H1 (cell line): ENCODE measurements at regions not wholly inside any gene's neighbourhood (a gene's known extent, or its start where the extent isn't known, plus 50 kb on each side); places are given as distances from the start of the nearest gene placed in this dataset.

Source experiments
- BACH1 ChIP-seq: IDR thresholded peaks from 2 replicates; pipeline ENCODE4 v1.6.1; 2012; ENCODE audit warnings: low read length, improper control_type of control experiment
- CTBP2 ChIP-seq: IDR thresholded peaks from 2 replicates; pipeline ENCODE4 v1.7.0; 2011; ENCODE audit warnings: borderline replicate concordance, mild to moderate bottlenecking, moderate library complexity, mixed read lengths, low read length; ENCODE audit not compliant: insufficient read depth, insufficient read length
- NRF1 ChIP-seq: IDR thresholded peaks from 2 replicates; pipeline ENCODE4 v1.6.1; 2011; ENCODE audit warnings: mild to moderate bottlenecking, low read depth, low read length, improper control_type of control experiment
- TCF12 ChIP-seq: IDR thresholded peaks from 2 replicates; pipeline ENCODE4 v1.6.1; 2011; ENCODE audit warnings: low read depth, mild to moderate bottlenecking, low read length
- TF ChIP-seq, protein P1 (sequence below): fragments of 300-600 bp; sonication (generic); IDR thresholded peaks from 2 replicates; pipeline ENCODE4 v1.7.1; 2012; ENCODE audit warnings: low read length, moderate library complexity, mild to moderate bottlenecking, inconsistent platforms; ENCODE audit not compliant: insufficient replicate concordance
- TF ChIP-seq, protein P2 (sequence below): IDR thresholded peaks from 2 replicates; pipeline ENCODE4 v1.6.1; 2012; ENCODE audit warnings: inconsistent platforms
- TF ChIP-seq, protein P3 (sequence below): IDR thresholded peaks from 2 replicates; pipeline ENCODE4 v1.6.1; 2012; ENCODE audit warnings: inconsistent platforms

DNA sequence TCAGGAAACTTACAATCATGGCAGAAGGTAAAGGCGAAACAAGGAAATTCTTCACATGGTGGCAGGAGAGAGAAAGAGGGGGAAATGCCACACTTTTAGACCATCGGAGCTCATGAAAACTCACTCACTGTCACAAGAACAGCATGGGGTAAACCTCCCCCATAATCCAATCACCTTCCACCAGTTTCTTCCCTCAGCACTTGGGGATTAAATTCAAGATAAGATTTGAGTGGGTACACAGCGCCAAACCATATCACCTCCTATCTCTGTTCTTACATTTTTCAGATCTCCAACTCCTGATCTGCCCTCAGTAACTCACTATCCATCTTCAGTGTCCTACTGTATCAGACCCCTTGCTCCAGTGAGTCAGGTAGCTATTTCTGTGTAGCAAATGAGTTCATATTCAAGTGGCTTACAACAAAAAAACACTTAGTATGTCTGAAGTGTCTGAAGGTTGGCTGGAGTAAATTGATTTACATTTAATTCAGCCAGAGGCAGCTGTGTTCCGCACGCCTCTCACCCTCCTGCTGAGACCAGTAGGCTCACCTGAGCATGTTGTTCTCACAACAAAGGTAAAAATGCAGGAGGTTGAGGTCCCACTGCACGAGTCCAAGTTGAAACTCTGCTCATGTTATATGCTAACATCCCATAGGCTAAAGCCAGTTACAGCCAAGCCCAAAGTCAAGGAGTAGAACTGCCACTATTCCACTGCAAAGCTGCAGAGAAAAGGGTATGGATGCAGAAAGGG, 180.7 kb upstream of the LMCD1 start (continued):
- TF ChIP-seq, protein P1, sequence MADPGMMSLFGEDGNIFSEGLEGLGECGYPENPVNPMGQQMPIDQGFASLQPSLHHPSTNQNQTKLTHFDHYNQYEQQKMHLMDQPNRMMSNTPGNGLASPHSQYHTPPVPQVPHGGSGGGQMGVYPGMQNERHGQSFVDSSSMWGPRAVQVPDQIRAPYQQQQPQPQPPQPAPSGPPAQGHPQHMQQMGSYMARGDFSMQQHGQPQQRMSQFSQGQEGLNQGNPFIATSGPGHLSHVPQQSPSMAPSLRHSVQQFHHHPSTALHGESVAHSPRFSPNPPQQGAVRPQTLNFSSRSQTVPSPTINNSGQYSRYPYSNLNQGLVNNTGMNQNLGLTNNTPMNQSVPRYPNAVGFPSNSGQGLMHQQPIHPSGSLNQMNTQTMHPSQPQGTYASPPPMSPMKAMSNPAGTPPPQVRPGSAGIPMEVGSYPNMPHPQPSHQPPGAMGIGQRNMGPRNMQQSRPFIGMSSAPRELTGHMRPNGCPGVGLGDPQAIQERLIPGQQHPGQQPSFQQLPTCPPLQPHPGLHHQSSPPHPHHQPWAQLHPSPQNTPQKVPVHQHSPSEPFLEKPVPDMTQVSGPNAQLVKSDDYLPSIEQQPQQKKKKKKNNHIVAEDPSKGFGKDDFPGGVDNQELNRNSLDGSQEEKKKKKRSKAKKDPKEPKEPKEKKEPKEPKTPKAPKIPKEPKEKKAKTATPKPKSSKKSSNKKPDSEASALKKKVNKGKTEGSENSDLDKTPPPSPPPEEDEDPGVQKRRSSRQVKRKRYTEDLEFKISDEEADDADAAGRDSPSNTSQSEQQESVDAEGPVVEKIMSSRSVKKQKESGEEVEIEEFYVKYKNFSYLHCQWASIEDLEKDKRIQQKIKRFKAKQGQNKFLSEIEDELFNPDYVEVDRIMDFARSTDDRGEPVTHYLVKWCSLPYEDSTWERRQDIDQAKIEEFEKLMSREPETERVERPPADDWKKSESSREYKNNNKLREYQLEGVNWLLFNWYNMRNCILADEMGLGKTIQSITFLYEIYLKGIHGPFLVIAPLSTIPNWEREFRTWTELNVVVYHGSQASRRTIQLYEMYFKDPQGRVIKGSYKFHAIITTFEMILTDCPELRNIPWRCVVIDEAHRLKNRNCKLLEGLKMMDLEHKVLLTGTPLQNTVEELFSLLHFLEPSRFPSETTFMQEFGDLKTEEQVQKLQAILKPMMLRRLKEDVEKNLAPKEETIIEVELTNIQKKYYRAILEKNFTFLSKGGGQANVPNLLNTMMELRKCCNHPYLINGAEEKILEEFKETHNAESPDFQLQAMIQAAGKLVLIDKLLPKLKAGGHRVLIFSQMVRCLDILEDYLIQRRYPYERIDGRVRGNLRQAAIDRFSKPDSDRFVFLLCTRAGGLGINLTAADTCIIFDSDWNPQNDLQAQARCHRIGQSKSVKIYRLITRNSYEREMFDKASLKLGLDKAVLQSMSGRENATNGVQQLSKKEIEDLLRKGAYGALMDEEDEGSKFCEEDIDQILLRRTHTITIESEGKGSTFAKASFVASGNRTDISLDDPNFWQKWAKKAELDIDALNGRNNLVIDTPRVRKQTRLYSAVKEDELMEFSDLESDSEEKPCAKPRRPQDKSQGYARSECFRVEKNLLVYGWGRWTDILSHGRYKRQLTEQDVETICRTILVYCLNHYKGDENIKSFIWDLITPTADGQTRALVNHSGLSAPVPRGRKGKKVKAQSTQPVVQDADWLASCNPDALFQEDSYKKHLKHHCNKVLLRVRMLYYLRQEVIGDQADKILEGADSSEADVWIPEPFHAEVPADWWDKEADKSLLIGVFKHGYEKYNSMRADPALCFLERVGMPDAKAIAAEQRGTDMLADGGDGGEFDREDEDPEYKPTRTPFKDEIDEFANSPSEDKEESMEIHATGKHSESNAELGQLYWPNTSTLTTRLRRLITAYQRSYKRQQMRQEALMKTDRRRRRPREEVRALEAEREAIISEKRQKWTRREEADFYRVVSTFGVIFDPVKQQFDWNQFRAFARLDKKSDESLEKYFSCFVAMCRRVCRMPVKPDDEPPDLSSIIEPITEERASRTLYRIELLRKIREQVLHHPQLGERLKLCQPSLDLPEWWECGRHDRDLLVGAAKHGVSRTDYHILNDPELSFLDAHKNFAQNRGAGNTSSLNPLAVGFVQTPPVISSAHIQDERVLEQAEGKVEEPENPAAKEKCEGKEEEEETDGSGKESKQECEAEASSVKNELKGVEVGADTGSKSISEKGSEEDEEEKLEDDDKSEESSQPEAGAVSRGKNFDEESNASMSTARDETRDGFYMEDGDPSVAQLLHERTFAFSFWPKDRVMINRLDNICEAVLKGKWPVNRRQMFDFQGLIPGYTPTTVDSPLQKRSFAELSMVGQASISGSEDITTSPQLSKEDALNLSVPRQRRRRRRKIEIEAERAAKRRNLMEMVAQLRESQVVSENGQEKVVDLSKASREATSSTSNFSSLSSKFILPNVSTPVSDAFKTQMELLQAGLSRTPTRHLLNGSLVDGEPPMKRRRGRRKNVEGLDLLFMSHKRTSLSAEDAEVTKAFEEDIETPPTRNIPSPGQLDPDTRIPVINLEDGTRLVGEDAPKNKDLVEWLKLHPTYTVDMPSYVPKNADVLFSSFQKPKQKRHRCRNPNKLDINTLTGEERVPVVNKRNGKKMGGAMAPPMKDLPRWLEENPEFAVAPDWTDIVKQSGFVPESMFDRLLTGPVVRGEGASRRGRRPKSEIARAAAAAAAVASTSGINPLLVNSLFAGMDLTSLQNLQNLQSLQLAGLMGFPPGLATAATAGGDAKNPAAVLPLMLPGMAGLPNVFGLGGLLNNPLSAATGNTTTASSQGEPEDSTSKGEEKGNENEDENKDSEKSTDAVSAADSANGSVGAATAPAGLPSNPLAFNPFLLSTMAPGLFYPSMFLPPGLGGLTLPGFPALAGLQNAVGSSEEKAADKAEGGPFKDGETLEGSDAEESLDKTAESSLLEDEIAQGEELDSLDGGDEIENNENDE = no peak
- TF ChIP-seq BACH1 (no peak), NRF1 (no peak), CTBP2 (no peak), TCF12 (0 out of 2 replicates have a peak, but pooled peaks have one; percentile 56)
- TF ChIP-seq, protein P2, sequence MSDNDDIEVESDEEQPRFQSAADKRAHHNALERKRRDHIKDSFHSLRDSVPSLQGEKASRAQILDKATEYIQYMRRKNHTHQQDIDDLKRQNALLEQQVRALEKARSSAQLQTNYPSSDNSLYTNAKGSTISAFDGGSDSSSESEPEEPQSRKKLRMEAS = peak; percentile 53; the same call in 1 of the 2 replicates
- TF ChIP-seq, protein P3, sequence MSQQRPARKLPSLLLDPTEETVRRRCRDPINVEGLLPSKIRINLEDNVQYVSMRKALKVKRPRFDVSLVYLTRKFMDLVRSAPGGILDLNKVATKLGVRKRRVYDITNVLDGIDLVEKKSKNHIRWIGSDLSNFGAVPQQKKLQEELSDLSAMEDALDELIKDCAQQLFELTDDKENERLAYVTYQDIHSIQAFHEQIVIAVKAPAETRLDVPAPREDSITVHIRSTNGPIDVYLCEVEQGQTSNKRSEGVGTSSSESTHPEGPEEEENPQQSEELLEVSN = peak; percentile 28; the same call in 1 of the 2 replicates
